Body of pancreas (tissue), 4 donors: ENCODE measurements at regions not wholly inside any gene's neighbourhood (a gene's known extent, or its start where the extent isn't known, plus 50 kb on each side); places are given as distances from the start of the nearest gene placed in this dataset.

ENCODE experiments used
- ATAC-seq: fragments of 150-250 bp; one replicate; pipeline ENCODE4 v1.9.1; 2016
- DNase-seq, 4 donors: peaks; one replicate each; pipeline ENCODE4 v3.0.0-alpha.2; 2019
- H3K27ac ChIP-seq, 4 donors: fragments of 200-600 bp; sonication (generic); 1 replicate in 3 of 4; 2 replicates in 1 of 4; pipeline versions ENCODE4 v1.5.1 to v1.6.1; 2016 to 2019; ENCODE audit warnings: mild to moderate bottlenecking in 1 of 4, mixed read lengths in 1 of 4, moderate library complexity in 1 of 4
- H3K27me3 ChIP-seq, 2 donors: fragments of 200-600 bp; sonication (generic); one replicate each; pipeline ENCODE4 v1.6.0; 2016; ENCODE audit warnings: mild to moderate bottlenecking in 1 of 2
- H3K36me3 ChIP-seq, 2 donors: fragments of 200-600 bp; sonication (generic); replicated peaks in 1 of 2; 2 replicates each; pipeline ENCODE4 v1.5.1; 2016; ENCODE audit warnings: low read depth in 2 of 2; ENCODE audit not compliant: insufficient read depth in 1 of 2
- H3K4me1 ChIP-seq: fragments of 200-600 bp; sonication (generic); one replicate; pipeline ENCODE4 v1.6.0; 2016
- H3K4me3 ChIP-seq, 2 donors: fragments of 200-600 bp; sonication (generic); 1 replicate in 1 of 2; 2 replicates in 1 of 2; pipeline ENCODE4 v1.5.1; 2016 to 2019
- H3K9me3 ChIP-seq, 3 donors: fragments of 200-600 bp; sonication (generic); 1 replicate in 2 of 3; 2 replicates in 1 of 3; pipeline ENCODE4 v1.5.1; 2016
- POLR2A ChIP-seq, 3 donors: fragments of 450-650 bp; IDR thresholded peaks; one replicate each; pipeline ENCODE4 v1.6.1; 2016; ENCODE audit warnings: antibody characterized with exemption in 3 of 3, mild to moderate bottlenecking in 2 of 3
- WGBS, 2 donors: methylation state at CpG; one replicate each; pipeline ENCODE4 v1.1.5; 2017; 5-methylcytosine and 5-hydroxymethylcytosine counted together
- intact Hi-C: fragments of 100-400 bp; cut with DNase I; formaldehyde crosslinking; loops from one replicate; pipeline ENCODE4 v1.15.1; 2023
- TF ChIP-seq, protein P1 (sequence below), 7 experiments: fragments of 450-650 bp in 4 of 7; fragments of 200-600 bp in 3 of 7; sonication (generic) in 3 of 7; IDR thresholded peaks; one replicate each; pipeline ENCODE4 v1.5.1; 2016 to 2019; ENCODE audit warnings: antibody characterized with exemption in 7 of 7

DNA sequence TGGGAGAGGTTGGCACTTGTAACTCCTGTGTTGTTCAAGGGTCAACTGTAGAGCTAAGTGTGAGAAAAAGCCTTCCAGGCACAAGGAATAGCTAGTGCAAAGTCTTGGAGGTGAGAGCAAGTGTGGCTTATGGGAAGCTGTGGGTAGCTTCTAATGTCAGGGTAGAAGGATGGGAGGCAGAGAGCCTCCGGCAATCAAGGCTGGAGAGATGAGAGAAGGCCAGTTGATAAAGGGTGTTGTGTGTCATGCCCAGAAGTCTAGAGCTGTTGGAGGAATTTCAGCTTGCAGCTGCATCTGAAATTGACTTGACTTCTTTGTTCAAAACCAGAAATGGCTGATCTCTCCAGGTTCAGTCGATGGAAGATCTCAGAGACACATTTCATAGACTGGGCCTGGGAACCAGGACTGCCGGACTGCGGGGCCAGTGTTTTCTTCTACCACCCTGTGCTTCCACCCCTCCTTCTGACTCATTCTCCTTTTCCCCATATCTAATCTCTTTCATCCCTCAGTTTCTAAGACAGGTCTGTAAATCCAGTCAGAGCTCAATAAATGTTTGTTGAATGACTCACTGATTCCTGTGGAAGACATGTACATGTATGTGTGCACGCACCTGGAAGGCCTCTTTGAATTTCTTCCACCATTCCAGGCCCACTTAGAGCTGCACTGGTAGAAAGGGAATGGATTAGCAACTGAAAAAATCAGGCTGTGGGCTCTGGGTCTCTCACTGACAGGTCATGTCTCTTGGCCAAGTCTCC lies 67.8 kb upstream of the KLF4 start:
- ATAC-seq (no peak), DNase-seq (no peak)
- Histone ChIP-seq H3K27ac (no peak overlapping the region), H3K4me1 (peaks cover 5% of the 10 kb centered on the region), H3K36me3 (no peaks in the 10 kb centered on the region), H3K9me3 (no peaks in the 10 kb centered on the region), H3K27me3 (no peaks in the 10 kb centered on the region), H3K4me3 (no peak overlapping the region)
- 73 to 95% methylated on average over 5 of the region's 5 CpGs for WGBS, 2 donors
- TF ChIP-seq, protein P1, sequence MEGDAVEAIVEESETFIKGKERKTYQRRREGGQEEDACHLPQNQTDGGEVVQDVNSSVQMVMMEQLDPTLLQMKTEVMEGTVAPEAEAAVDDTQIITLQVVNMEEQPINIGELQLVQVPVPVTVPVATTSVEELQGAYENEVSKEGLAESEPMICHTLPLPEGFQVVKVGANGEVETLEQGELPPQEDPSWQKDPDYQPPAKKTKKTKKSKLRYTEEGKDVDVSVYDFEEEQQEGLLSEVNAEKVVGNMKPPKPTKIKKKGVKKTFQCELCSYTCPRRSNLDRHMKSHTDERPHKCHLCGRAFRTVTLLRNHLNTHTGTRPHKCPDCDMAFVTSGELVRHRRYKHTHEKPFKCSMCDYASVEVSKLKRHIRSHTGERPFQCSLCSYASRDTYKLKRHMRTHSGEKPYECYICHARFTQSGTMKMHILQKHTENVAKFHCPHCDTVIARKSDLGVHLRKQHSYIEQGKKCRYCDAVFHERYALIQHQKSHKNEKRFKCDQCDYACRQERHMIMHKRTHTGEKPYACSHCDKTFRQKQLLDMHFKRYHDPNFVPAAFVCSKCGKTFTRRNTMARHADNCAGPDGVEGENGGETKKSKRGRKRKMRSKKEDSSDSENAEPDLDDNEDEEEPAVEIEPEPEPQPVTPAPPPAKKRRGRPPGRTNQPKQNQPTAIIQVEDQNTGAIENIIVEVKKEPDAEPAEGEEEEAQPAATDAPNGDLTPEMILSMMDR (IDR thresholded peaks at IDR 0.05), result no peak
- TF ChIP-seq POLR2A (IDR thresholded peaks at IDR 0.05), result no peak
- intact Hi-C loops, result no loop called here

GRCh38 chr9:107554636-107555035 lies 65.1 kb upstream of the KLF4 start:
- TF ChIP-seq POLR2A (IDR thresholded peaks at IDR 0.05), result no peak
- Histone ChIP-seq H3K27ac (no peak overlapping the region), H3K27me3 (no peaks in the 10 kb centered on the region), H3K4me1 (peaks cover 5% of the 10 kb centered on the region), H3K9me3 (no peaks in the 10 kb centered on the region), H3K4me3 (no peak overlapping the region), H3K36me3 (no peaks in the 10 kb centered on the region)
- DNase-seq (no peak), ATAC-seq (no peak)
- WGBS, 2 donors, result 63 to 67% methylated on average over 8 of the region's 8 CpGs
- intact Hi-C loops, result no loop called here

- Histone ChIP-seq H3K27ac (peak overlapping the region in 1 of 4 donors; percentile 1), H3K27me3 (no peaks in the 10 kb centered on the region), H3K9me3 (no peaks in the 10 kb centered on the region), H3K36me3 (no peaks in the 10 kb centered on the region), H3K4me3 (no peak overlapping the region), H3K4me1 (peaks cover 37% of the 10 kb centered on the region)
- intact Hi-C loops, result no loop called here
- DNase-seq (peak in 3 of 4 donors; percentile 9 to 51 (median 38)), ATAC-seq (peak; percentile 65)
- 71 to 74% methylated on average over 10 of the region's 10 CpGs for WGBS, 2 donors
- TF ChIP-seq POLR2A (IDR thresholded peaks at IDR 0.05), result no peak
- TF ChIP-seq, protein P1 (IDR thresholded peaks at IDR 0.05), result no peak
Measured at GRCh38 chr9:107548298-107549142, 59.0 kb upstream of the KLF4 start.

GRCh38 chr9:107547772-107548297 lies 58.3 kb upstream of the KLF4 start:
- WGBS, 2 donors, result 57 to 72% methylated on average over 3 of the region's 3 CpGs
- intact Hi-C loops, result no loop called here

More at GRCh38 chr9:107547772-107548297, 58.3 kb upstream of the KLF4 start:
- ATAC-seq (no peak), DNase-seq (peak in 2 of 4 donors; percentile 7 to 19)
- TF ChIP-seq, protein P1 (IDR thresholded peaks at IDR 0.05), result no peak
- TF ChIP-seq POLR2A (IDR thresholded peaks at IDR 0.05), result no peak
- no peaks in the 10 kb centered on the region for H3K27me3 ChIP-seq
- no peaks in the 10 kb centered on the region for H3K9me3 ChIP-seq
- H3K4me1 ChIP-seq, result peaks cover 37% of the 10 kb centered on the region
- H3K4me3 ChIP-seq, result no peak overlapping the region
- no peak overlapping the region for H3K27ac ChIP-seq
- no peaks in the 10 kb centered on the region for H3K36me3 ChIP-seq
